Muscle of leg (tissue), 3 donors: ENCODE measurements at regions not wholly inside any gene's neighbourhood (a gene's known extent, or its start where the extent isn't known, plus 50 kb on each side); places are given as distances from the start of the nearest gene placed in this dataset.
"Not testable (repeated sequence)": the region's sequence is repeated elsewhere in the genome, so short reads cannot be mapped to it uniquely, and the experiment has no call there.

Source experiments
- DNase-seq: peaks from one replicate; pipeline ENCODE4 v3.0.0; 2013
- H3K27ac ChIP-seq: one replicate; pipeline ENCODE4 v1.5.1; 2013; ENCODE audit warnings: mild to moderate bottlenecking, low read length, control low read depth
- H3K27me3 ChIP-seq: one replicate; pipeline ENCODE4 v1.6.1; 2013; ENCODE audit warnings: low read length; ENCODE audit not compliant: control insufficient read depth, insufficient read depth
- H3K36me3 ChIP-seq: one replicate; pipeline ENCODE4 v1.6.1; 2013; ENCODE audit warnings: low read length; ENCODE audit not compliant: control insufficient read depth, insufficient read depth
- H3K4me1 ChIP-seq: one replicate; pipeline ENCODE4 v1.6.1; 2013; ENCODE audit warnings: low read length; ENCODE audit not compliant: control insufficient read depth, insufficient read depth
- H3K4me3 ChIP-seq: one replicate; pipeline ENCODE4 v1.5.1; 2013; ENCODE audit warnings: low read length, control low read depth
- H3K9me3 ChIP-seq: replicated peaks from 2 replicates; pipeline ENCODE4 v1.6.1; 2013; ENCODE audit warnings: low read depth, low read length; ENCODE audit not compliant: control insufficient read depth
- WGBS: methylation state at CpG from one replicate; pipeline ENCODE4 v1.1.5; 2013; ENCODE audit warnings: missing lambda C conversion rate; ENCODE audit not compliant: insufficient coverage; 5-methylcytosine and 5-hydroxymethylcytosine counted together

DNA sequence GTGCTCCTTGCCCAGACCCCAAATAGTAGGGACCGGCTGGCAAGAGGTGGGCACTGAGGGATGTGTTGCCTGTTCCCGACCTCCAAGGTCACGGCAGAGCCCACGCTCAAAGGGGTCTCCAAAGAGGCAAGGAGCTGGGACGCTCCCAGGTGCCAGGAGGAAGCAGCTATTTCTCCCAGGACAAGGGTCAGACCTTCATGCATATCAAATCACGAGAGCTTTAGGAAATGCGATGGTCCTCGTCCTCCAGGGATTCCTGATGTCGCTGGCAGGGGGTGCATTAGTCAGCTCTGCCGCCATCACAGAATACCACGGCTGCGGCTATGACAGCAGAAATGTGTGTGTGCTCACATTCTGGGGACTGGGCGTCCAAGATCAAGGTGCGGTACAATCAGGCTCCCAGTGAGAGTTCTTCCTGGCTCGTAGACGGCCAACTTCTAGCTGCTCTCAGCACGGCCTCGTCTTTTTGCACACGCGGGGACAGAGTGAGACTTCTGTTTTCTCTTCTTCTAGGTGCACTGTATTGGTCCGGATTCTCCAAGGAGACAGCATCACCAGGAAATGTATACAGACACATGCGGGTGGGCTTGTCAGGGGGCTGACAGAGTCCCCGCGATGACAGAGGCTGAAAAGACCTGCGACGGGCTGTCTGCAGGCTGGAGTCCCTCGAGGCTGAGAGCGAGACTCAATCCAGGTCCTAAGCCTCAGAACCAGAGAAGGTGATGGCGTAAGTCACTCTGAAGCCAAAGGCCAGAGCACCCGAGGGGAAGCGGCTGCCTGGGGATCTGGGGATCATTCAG, 81.6 kb downstream of the SHANK2 start:
- Histone ChIP-seq H3K36me3 (no peaks in the 10 kb centered on the region), H3K27me3 (no peaks in the 10 kb centered on the region), H3K27ac (no peak overlapping the region), H3K4me3 (no peak overlapping the region), H3K9me3 (peaks cover 2% of the 10 kb centered on the region), H3K4me1 (no peaks in the 10 kb centered on the region)
- DNase-seq, result no peak
- 80% methylated on average over 31 of the region's 31 CpGs for WGBS

DNA sequence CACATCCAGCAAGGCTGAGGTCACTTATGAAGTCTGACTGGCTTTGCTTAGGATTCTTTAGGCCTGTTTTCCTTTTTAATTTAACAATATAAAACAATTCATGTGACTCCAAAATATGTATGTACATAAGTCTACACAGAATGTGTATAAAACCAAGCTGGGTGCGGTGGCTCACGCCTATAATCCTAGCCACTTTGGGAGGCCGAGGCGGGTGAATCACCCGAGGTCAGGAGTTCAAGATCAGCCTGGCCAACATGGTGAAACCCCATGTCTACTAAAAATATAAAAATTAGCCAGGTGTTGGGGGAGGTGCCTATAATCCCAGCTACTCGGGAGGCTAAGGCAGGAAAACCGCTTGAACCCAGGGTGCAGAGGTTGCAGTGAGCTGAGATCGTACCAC, 83.1 kb downstream of the SHANK2 start:
- DNase-seq, result no peak
- Histone ChIP-seq H3K9me3 (no peaks in the 10 kb centered on the region), H3K36me3 (no peaks in the 10 kb centered on the region), H3K4me1 (no peaks in the 10 kb centered on the region), H3K27me3 (no peaks in the 10 kb centered on the region), H3K27ac (no peak overlapping the region), H3K4me3 (no peak overlapping the region)
- WGBS, result no CpG with 5 or more reads among the region's 8 CpGs

DNA sequence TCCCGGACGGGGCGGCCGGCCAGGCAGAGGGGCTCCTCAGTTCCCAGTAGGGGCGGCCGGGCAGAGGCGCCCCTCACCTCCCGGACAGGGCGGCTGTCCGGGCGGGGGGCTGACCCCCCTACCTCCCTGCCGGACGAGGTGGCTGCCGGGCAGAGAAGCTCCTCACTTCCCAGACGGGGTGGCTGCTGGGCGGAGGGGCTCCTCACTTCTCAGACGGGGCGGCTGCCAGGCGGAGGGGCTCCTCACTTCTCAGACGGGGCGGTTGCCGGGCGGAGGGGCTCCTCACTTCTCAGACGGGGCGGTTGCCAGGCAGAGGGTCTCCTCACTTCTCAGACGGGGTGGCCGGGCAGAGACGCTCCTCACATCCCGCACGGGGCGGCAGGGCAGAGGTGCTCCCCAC, 84.6 kb downstream of the SHANK2 start:
- not testable (repeated sequence) for DNase-seq, H3K36me3 ChIP-seq, H3K27ac ChIP-seq, H3K27me3 ChIP-seq, H3K9me3 ChIP-seq, H3K4me3 ChIP-seq, H3K4me1 ChIP-seq
- 80% methylated on average over 3 of the region's 31 CpGs for WGBS

DNA sequence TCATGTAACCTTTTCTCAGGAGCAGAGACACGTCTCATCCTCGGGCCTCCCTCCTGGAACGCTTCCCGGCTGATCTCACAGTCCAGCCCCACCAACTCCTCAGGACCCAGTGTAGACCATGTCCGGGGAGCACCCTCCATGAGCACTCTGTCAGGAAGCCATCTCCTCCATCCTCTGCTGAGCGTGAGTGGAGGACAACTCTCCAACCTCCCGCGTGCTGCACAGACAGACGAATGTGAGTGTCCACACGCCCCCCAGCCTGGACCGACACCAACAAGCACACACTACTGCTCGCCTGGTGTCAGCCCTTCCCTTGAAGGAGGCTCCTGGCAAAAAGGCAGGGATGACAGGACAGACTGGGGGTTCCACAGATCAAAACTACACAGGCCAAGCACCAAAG, 86.6 kb downstream of the SHANK2 start:
- no peak for DNase-seq
- no peak overlapping the region for H3K4me3 ChIP-seq
- no peaks in the 10 kb centered on the region for H3K27me3 ChIP-seq
- H3K27ac ChIP-seq, result no peak overlapping the region
- 79% methylated on average over 8 of the region's 12 CpGs for WGBS
- H3K36me3 ChIP-seq, result no peaks in the 10 kb centered on the region
- H3K9me3 ChIP-seq, result no peaks in the 10 kb centered on the region
- H3K4me1 ChIP-seq, result no peaks in the 10 kb centered on the region

DNA sequence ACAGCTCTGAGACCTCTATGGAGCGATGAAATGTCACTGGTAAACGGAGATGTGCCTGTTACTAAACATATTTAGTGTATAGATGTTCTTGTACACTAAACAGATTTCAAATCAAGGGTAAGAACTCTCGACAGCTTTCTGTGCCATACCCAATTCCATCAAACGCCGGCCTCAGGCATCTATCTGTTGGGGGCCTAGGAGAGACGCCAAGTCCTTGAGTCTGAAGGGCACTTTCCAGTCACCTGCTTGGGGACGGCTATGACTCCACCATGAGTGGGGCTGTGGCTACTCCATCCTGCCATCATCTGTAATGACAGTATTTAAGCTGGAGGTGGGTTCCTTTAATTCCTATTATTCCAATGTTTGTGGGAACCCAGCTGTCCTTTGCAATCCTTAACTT, 87.8 kb downstream of the SHANK2 start:
- Histone ChIP-seq H3K36me3 (no peaks in the 10 kb centered on the region), H3K27me3 (no peaks in the 10 kb centered on the region), H3K4me3 (no peak overlapping the region), H3K9me3 (no peaks in the 10 kb centered on the region), H3K27ac (no peak overlapping the region), H3K4me1 (no peaks in the 10 kb centered on the region)
- WGBS, result no CpG with 5 or more reads among the region's 7 CpGs
- DNase-seq, result no peak

DNA sequence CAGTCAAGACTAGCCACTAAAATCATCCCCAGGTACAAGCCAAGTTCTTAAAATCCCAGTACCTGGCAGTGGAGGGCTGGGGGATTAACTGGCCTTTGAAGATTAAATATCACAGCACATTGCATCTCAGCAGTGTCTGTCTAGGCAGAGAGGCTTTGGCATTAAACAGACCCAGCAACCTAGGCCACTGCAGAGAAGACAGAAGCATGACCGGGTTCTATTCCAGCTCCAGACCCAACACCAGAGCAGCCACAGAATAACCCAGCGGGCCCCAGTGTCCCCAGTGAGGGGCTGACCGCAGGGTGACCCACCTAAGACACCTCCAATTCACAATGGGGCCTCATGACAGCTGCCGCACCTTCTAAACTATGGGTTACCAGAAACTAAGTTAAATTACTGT, 88.2 kb downstream of the SHANK2 start:
- Histone ChIP-seq H3K4me3 (no peak overlapping the region), H3K27ac (no peak overlapping the region), H3K9me3 (no peaks in the 10 kb centered on the region), H3K36me3 (no peaks in the 10 kb centered on the region), H3K4me1 (no peaks in the 10 kb centered on the region), H3K27me3 (no peaks in the 10 kb centered on the region)
- 77% methylated on average over 2 of the region's 4 CpGs for WGBS
- DNase-seq, result no peak

DNA sequence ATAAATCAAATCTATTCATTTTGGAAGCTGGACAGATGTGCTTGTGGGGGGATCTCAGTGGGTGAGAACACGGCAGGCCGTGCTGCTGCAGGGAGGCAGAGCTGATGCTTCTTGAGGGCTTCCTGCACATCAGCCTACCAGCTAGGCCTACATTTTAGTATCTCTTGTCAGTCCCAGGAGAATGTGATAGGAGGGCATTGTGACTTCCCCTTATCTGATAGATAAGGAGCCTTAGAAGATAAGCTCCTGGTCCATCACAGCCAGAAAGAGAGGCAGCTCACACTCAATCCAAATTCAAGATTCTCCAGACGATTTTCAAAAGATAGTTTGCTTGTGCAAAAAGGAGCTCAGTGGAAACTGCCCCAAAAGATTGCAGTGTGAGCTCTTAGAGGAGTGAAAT, 89.0 kb downstream of the SHANK2 start:
- no peak overlapping the region for H3K27ac ChIP-seq
- no peaks in the 10 kb centered on the region for H3K4me1 ChIP-seq
- no peaks in the 10 kb centered on the region for H3K36me3 ChIP-seq
- DNase-seq, result no peak
- no CpG with 5 or more reads among the region's 3 CpGs for WGBS
- no peaks in the 10 kb centered on the region for H3K9me3 ChIP-seq
- no peaks in the 10 kb centered on the region for H3K27me3 ChIP-seq
- H3K4me3 ChIP-seq, result no peak overlapping the region

DNA sequence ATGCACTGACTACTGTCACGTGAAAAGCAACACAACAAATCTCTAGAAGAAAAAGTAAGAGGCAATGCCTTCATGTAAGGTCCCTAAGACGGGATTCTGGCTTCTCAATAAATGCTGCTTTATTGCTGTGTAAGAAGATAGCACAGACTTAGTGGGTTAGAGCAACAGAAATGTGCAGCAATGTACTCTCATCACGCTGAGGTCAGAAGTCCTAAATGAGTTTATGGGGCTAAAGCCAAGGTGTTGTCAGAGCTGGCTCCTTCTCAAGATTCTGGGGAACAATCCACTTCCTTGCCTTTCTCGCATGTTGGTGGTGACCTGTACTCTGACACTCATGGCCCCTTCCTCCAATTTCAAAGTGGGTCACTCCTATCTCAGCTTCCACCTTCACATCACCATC, 93.4 kb downstream of the SHANK2 start:
- Histone ChIP-seq H3K27me3 (peaks cover 5% of the 10 kb centered on the region), H3K36me3 (no peaks in the 10 kb centered on the region), H3K27ac (no peak overlapping the region), H3K4me3 (no peak overlapping the region), H3K9me3 (no peaks in the 10 kb centered on the region), H3K4me1 (no peaks in the 10 kb centered on the region)
- no peak for DNase-seq
- WGBS, result 51% methylated on average over 3 of the region's 4 CpGs

DNA sequence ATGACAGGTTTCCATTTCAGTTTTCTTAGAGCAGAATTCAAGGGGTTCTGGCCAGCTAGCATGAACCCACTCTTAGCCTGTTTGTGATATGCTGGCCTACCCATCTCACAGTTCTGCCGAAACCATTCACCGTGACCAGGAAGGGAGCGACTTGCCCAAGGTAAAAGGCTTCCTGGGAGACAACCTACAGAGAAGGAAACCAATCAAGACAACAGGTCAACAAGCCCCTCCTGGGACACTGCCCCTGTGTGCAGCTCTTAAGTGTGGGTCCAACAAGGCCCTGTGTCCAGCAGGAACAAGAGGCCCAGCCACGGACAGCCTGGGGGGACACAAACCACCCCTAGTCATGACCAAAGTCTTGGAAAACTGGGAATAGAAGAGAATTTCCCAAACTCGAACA, 94.7 kb downstream of the SHANK2 start:
- not testable (repeated sequence) for H3K27me3 ChIP-seq, H3K4me1 ChIP-seq, H3K9me3 ChIP-seq, H3K27ac ChIP-seq, H3K4me3 ChIP-seq, H3K36me3 ChIP-seq, DNase-seq
- WGBS, result 96% methylated on average over 3 of the region's 5 CpGs

DNA sequence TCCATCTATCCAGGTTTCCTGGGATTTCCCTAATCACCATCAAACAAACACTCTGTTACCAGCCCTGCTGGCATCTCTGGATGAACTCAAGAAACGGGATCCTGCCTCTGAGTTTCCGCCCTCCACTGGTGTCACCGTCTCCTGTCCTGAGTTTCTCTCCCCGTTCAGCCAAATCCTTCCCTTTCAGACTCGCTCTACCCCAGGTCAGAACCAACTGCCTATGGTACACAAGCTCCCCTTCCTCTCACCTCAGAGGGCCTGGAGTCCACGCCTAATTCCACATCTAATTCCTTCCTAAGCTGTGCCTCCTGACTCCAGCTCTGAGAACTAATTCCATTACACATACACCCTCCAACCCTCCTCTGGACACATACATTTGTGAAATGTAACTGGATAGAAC, 96.1 kb downstream of the SHANK2 start:
- Histone ChIP-seq H3K27me3 (peaks cover 16% of the 10 kb centered on the region), H3K27ac (no peak overlapping the region), H3K4me3 (no peak overlapping the region), H3K36me3 (no peaks in the 10 kb centered on the region), H3K9me3 (no peaks in the 10 kb centered on the region), H3K4me1 (peaks cover 5% of the 10 kb centered on the region)
- WGBS, result 80% methylated on average over 6 of the region's 6 CpGs
- no peak for DNase-seq

DNA sequence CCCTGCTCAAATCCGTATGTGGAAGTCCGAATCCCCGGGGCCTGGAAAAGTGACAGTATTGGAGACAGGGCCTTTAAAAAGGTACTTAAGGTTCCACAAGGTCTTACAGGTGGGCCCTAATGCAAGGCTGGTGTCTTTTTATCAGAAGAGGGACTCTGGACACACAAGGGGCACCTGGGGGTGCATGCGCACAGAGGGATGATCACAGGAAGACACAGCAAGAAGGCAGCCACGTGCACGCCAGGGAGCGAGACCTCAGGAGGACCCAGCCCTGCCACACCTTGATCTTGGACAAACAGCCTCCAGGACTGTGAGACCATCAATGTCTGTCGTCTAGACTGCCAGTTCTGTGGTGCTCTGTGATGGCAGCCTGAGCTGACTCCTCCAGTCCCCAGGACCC, 96.5 kb downstream of the SHANK2 start:
- H3K27me3 ChIP-seq, result peaks cover 19% of the 10 kb centered on the region

More for the DNA sequence above, 96.5 kb downstream of the SHANK2 start:
- no peak for DNase-seq
- Histone ChIP-seq H3K4me3 (no peak overlapping the region), H3K36me3 (no peaks in the 10 kb centered on the region), H3K27ac (no peak overlapping the region), H3K9me3 (no peaks in the 10 kb centered on the region), H3K4me1 (peaks cover 5% of the 10 kb centered on the region)
- 93% methylated on average over 7 of the region's 8 CpGs for WGBS
